ENCODE measurements at regions not wholly inside any gene's neighbourhood (a gene's known extent, or its start where the extent isn't known, plus 50 kb on each side); places are given as distances from the start of the nearest gene placed in this dataset.

- Histone ChIP-seq H3K36me3 (ENCODE audit: insufficient read depth, low read length) (no peaks in the 10 kb centered on the region), H3K4me3 (ENCODE audit: low read length) (no peak overlapping the region), H3K27ac (ENCODE audit: low read depth in 1 of 2, low read length in 2 of 2) (no peak overlapping the region), H3K4me1 (ENCODE audit: insufficient read depth, low read length) (no peaks in the 10 kb centered on the region), H3K9me3 (ENCODE audit: control insufficient read depth in 1 of 2, insufficient read depth in 1 of 2, low read length in 2 of 2) (no peaks in the 10 kb centered on the region), H3K27me3 (ENCODE audit: control insufficient read depth in 1 of 2, insufficient read depth in 2 of 2, low read length in 2 of 2) (no peaks in the 10 kb centered on the region)
- ChIA-PET POLR2A (no interaction called here), CTCF (no interaction called here)
- Mint-ChIP-seq H3K4me1 (ENCODE audit: low read depth) (no peaks in the 10 kb centered on the region), H3K27ac (no peak overlapping the region), H3K9me3 (no peaks in the 10 kb centered on the region), H3K4me3 (no peak overlapping the region), H3K36me3 (ENCODE audit: low read depth) (no peaks in the 10 kb centered on the region), H3K27me3 (no peaks in the 10 kb centered on the region)
- intact Hi-C loops (cut with DNase I, micrococcal nuclease): no loop called here
- ATAC-seq (ENCODE audit: poor library complexity) (no peak), DNase-seq (no peak)
- TF ChIP-seq CTCF (IDR thresholded peaks at IDR 0.05): no peak
These were observed 407.2 kb upstream of the LMCD1 start for GRCh38 chr3:8094415-8094814.

- no peak overlapping the region for H3K4me3 ChIP-seq (ENCODE audit: low read length)
- DNase-seq (no peak), ATAC-seq (ENCODE audit: poor library complexity) (no peak)
- no peak overlapping the region for H3K27ac Mint-ChIP-seq
- H3K27me3 Mint-ChIP-seq: no peaks in the 10 kb centered on the region
- intact Hi-C loops (cut with DNase I, micrococcal nuclease): no loop called here
- no peaks in the 10 kb centered on the region for H3K36me3 Mint-ChIP-seq (ENCODE audit: low read depth)
- CTCF ChIA-PET: no interaction called here
- H3K4me3 Mint-ChIP-seq: no peak overlapping the region
- no peaks in the 10 kb centered on the region for H3K36me3 ChIP-seq (ENCODE audit: insufficient read depth, low read length)
- H3K27ac ChIP-seq (ENCODE audit: low read depth in 1 of 2, low read length in 2 of 2): no peak overlapping the region
- no peaks in the 10 kb centered on the region for H3K4me1 Mint-ChIP-seq (ENCODE audit: low read depth)
- no peaks in the 10 kb centered on the region for H3K9me3 Mint-ChIP-seq
- no peak for TF ChIP-seq CTCF (IDR thresholded peaks at IDR 0.05)
- no peaks in the 10 kb centered on the region for H3K27me3 ChIP-seq (ENCODE audit: control insufficient read depth in 1 of 2, insufficient read depth in 2 of 2, low read length in 2 of 2)
- no peaks in the 10 kb centered on the region for H3K4me1 ChIP-seq (ENCODE audit: insufficient read depth, low read length)
- POLR2A ChIA-PET: no interaction called here
- H3K9me3 ChIP-seq (ENCODE audit: control insufficient read depth in 1 of 2, insufficient read depth in 1 of 2, low read length in 2 of 2): no peaks in the 10 kb centered on the region
These were observed 405.9 kb upstream of the LMCD1 start for GRCh38 chr3:8095724-8096123.

GRCh38 chr3:8097690-8098089, 403.9 kb upstream of the LMCD1 start:
- Mint-ChIP-seq H3K36me3 (ENCODE audit: low read depth) (no peaks in the 10 kb centered on the region), H3K27me3 (no peaks in the 10 kb centered on the region), H3K4me3 (no peak overlapping the region), H3K9me3 (no peaks in the 10 kb centered on the region), H3K4me1 (ENCODE audit: low read depth) (no peaks in the 10 kb centered on the region), H3K27ac (no peak overlapping the region)
- H3K27ac ChIP-seq (ENCODE audit: low read depth in 1 of 2, low read length in 2 of 2): no peak overlapping the region
- ATAC-seq (ENCODE audit: poor library complexity) (no peak), DNase-seq (no peak)
- H3K27me3 ChIP-seq (ENCODE audit: control insufficient read depth in 1 of 2, insufficient read depth in 2 of 2, low read length in 2 of 2): no peaks in the 10 kb centered on the region
- H3K9me3 ChIP-seq (ENCODE audit: control insufficient read depth in 1 of 2, insufficient read depth in 1 of 2, low read length in 2 of 2): no peaks in the 10 kb centered on the region
- no peaks in the 10 kb centered on the region for H3K36me3 ChIP-seq (ENCODE audit: insufficient read depth, low read length)
- CTCF ChIA-PET: no interaction called here
- no peak overlapping the region for H3K4me3 ChIP-seq (ENCODE audit: low read length)
- H3K4me1 ChIP-seq (ENCODE audit: insufficient read depth, low read length): no peaks in the 10 kb centered on the region
- intact Hi-C loops (cut with DNase I, micrococcal nuclease): no loop called here
- no peak for TF ChIP-seq CTCF (IDR thresholded peaks at IDR 0.05)
- POLR2A ChIA-PET: no interaction called here

All from CD4-positive, alpha-beta T cell (primary cell).